ENCODE measurements at regions not wholly inside any gene's neighbourhood (a gene's known extent, or its start where the extent isn't known, plus 50 kb on each side); places are given as distances from the start of the nearest gene placed in this dataset.
"Not testable (repeated sequence)": the region's sequence is repeated elsewhere in the genome, so short reads cannot be mapped to it uniquely, and the experiment has no call there.

- TF ChIP-seq CTCF (IDR thresholded peaks at IDR 0.05); EP300 (IDR thresholded peaks at IDR 0.05; ENCODE audit: low read depth); POLR2A (IDR thresholded peaks at IDR 0.05); POLR2AphosphoS5 (IDR thresholded peaks at IDR 0.05): not testable (repeated sequence)
These were observed 91.7 kb upstream of the MRI1 start for GRCh38 chr19:13672480-13673175.
